GM12892 (cell line): ENCODE measurements at regions not wholly inside any gene's neighbourhood (a gene's known extent, or its start where the extent isn't known, plus 50 kb on each side); places are given as distances from the start of the nearest gene placed in this dataset.

ENCODE experiments used
- POLR2A ChIP-seq: IDR thresholded peaks from 2 replicates; pipeline ENCODE4 v1.6.1; 2011; ENCODE audit warnings: low read depth, low read length, control low read depth
- POLR2AphosphoS5 ChIP-seq: IDR thresholded peaks from 2 replicates; pipeline ENCODE4 v1.6.1; 2011; ENCODE audit warnings: low read depth, low read length, control low read depth

DNA sequence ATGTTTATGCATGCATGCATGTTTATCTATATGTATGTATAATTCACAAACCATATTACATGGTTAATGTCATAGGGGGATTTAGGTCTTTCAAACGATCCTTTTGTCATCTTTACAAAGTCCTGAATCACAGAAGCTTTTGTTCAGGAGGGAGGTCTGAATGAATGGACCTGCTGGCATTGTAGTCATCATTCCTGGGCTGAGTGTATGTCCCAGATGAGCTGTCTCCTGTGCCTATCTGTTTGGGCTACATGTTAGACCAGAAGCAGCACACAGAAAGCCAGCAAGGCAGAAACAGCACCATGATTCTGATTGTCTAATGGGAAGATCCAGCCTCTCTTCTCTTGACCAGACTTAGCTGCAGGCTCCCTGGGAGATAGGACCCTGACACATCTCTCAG is 69.5 kb downstream of the ADM start:
- TF ChIP-seq POLR2A, result no peak
- TF ChIP-seq POLR2AphosphoS5, result no peak
